GM18870 (cell line): ENCODE measurements at regions not wholly inside any gene's neighbourhood (a gene's known extent, or its start where the extent isn't known, plus 50 kb on each side); places are given as distances from the start of the nearest gene placed in this dataset.
A peak's percentile ranks its signal among the peaks of the same experiment; 100 is the strongest.

Experiments
- ATAC-seq: cut with Tn5 transposase; IDR thresholded peaks from one replicate; pipeline ENCODE4 v1.9.1; 2021; ENCODE audit warnings: moderate library complexity; ENCODE audit not compliant: unreplicated experiment

DNA sequence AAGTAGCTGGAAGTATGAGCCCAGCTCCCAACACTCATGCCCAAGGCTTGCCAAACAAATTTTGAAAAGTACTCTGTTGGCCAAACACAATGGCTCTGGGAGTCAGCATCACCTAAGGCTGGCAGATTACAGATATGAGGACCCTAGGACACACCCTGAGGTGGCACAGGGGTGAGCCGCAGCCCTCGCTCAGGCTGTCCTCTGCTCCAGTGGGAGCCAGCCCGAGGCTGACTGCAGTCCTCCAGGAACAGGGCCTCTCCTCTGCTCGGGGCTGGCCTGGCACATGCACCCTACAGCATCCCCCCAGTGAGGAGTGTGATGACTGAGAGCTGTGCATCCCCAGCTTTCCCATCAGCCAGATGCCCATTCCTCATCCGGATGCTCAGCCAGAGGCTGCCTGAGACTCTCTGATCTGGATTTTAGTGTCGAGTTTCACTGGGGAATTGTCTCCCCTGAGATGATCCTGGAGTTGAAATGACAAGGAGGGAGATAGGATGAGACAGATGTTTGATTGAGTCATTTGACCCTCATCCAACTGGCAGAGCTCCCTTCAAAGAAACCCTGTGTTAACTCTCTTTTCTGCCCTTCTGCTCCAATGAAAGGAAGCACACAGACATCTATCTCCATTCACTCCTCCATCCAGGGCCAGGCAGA is 269.3 kb upstream of the NCKAP5 start:
- no peak for ATAC-seq

DNA sequence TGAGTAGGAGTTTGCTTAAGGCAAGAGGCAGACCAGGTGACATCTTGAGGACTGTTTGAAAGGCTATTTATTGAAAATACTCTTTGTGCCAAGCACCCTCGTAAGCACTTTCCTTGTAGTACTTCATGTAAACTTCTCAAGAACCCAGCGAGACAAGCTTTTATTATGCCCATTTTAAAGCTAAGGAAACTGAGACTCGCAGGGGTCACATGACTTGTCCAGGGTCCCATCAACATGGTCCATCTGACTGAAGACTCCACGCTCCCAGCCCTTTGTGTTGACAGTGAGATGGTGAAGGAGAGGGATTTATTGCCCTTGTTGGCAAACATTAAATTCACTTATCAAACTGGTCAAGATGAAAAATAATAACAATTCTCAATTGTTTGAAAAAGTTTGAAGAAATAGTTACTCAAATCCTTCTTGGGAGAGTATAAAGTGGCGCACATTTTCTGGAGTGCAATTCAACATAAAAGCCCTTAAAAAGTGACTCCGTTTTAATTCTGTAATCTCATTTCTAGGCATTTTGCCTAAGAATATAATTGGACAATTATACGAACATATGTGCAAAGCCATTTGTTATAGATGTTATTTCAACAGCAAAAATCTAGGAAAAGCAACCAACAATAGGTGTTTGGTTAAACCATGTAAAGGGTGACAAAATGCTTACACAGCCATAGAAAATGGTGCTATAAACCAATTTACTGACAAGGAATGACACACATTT is 270.5 kb upstream of the NCKAP5 start:
- no peak for ATAC-seq

- no peak for ATAC-seq
Measured at GRCh38 chr2:133839677-133840076, 271.4 kb upstream of the NCKAP5 start.

- no peak for ATAC-seq
Measured at GRCh38 chr2:133840761-133841160, 272.5 kb upstream of the NCKAP5 start.

DNA sequence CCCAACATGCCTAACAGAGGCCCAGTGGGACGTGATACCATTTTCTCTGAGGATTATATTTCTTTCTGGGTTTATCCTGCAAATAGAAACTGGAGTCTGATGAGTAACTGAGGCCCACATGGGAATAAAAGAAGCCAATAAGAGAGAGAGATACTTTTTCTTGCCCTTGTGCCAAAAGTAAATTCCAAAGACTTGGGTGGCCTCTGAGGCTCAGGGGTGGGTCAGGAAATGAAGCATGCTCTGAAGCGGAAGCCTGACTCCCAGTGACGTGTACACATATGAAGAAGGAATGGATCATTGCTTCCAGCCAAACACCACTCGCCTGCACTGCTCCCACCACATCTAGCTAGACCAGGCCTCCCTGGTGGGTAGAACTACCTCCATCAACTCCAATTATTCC is 273.6 kb upstream of the NCKAP5 start:
- ATAC-seq, result no peak

DNA sequence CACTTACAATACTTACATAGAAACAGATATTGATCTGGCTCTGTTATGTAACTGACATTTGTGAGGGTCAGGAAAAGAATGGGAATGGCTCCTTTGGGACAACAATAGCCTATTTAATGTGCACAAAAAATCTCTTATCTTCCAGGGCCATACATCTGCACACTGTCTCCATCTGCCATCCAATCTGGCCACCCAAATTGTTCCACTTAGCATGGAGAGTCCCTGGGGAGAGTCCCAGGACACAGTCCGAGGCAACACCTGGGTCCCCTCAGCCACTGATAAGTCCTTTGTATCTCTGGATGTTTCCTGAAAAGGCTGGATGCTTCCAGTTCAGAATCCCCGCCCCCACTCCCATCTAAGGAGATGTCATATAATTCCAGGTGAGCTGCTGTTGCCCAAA is 274.2 kb upstream of the NCKAP5 start:
- no peak for ATAC-seq

- no peak for ATAC-seq
Measured at GRCh38 chr2:133843091-133843490, 274.8 kb upstream of the NCKAP5 start.

GRCh38 chr2:133843551-133843950 is 275.3 kb upstream of the NCKAP5 start:
- ATAC-seq, result no peak

DNA sequence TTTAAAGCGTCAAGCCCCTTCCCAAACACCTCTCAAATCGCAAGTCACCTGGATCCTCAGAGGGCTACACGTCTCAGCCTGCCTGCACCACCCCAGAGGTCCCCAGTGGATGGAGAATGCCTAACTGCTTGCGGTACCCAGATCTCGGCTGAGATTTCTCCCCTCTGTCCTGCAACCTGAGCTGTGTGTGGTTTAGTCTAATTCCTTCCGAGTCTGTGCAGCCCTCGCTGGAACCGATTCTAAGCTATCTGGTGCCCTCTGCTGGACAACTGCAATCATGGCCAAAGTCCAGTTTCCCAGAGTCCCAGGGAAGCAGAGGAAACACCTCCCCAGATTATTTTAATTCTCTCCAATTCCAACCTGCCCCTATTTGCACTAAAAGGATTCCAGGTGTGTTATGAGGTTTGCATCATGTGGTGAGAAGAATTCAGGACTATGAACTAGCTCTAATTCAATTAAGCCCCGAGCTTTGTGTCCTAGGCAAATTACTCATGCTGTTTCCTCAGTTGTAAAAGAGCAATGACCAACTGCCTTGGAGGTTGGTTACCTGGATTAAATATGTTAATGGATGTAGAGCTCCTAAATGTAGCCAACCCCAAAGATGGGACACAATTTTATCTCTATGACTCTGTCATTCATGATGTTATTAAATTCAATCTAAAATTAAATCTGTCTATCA is 276.1 kb upstream of the NCKAP5 start:
- peak; percentile 75 for ATAC-seq

DNA sequence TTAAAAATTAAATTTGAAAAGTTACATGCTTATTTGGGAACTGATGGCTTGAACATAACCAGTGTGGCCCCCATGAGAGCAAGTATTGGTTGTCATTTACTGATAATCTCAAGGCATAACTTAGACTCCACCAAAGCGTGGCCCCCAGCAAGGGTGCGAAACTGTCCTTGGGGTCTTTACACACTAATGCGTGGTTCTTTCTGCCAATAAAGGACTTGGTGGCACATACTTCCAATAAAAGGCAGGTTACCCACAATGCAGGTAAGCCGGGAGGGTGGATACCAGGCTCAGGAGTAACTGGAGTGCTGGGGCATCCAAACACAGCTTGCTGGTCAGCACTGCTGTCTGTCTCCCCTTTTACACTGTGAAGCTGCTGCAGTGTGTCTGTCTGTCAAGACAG is 278.2 kb upstream of the NCKAP5 start:
- ATAC-seq, result no peak

GRCh38 chr2:133847591-133847990 is 279.3 kb upstream of the NCKAP5 start:
- no peak for ATAC-seq

DNA sequence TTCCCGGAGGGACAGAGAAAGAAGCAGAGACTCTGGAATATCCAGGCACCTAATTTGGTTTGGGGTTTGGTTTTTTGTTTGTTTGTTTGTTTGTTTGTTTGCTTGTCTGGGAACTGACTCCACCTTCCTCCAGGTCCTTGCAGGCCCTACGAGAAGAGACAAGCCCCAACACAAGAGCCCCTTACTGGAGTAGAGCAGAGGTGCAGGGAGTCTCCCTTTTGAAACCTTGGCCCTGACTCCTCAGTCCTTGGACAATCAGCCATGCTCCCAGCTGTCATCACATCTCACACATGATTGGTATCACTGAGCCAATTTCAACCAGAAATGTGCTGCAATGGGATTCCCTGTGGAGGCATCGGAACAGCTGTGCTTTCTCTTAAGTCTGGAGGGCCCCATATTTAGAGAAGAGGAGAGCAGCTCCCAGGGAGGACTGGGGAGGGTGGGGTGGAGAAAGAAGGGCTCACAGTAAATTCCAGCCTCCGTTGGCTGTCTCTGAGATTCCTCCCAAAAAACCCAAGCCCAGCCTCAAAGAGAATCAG is 279.9 kb upstream of the NCKAP5 start:
- no peak for ATAC-seq

DNA sequence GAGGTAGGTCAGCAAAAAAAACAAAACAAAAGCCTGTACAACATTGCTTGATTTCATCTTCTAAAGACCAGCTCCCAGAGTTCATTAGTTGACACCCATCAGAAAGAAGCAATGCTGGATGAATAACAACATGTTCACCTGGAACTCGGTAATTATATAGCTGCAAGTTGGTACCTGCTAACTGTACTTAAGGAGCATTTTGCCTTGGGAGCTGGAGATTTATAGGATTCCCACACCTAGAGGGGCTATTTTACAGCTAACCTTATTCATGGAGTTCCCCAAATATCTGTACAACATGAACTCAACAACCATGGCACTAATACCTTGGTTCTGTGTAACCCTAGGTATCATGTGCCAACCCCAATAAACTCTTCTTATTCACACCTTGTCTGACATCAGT is 281.1 kb upstream of the NCKAP5 start:
- ATAC-seq, result no peak

- no peak for ATAC-seq
Measured at GRCh38 chr2:133854603-133855200, 286.4 kb upstream of the NCKAP5 start.

DNA sequence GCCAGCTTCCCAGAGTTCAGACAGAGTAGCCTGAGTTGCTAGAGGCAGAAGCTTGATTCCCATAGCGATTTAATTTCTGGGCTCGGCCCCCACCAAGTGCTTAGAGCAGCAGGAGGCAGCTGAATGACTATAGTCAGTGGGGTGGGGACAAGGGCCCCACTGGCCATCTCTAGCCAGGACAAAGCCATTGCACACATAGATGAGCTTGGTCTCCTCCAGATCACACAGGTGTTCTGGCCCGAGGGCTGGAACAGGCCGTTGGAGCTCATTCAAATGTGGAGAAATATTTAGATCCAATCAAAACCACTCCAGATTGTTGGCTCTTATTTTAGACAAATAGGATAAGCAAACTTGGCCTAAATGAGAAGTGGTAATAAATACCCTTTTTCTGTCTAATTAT is 287.3 kb upstream of the NCKAP5 start:
- no peak for ATAC-seq

GRCh38 chr2:133856678-133857077 is 288.4 kb upstream of the NCKAP5 start:
- ATAC-seq, result no peak

GRCh38 chr2:133859578-133859977 is 291.3 kb upstream of the NCKAP5 start:
- ATAC-seq, result no peak

DNA sequence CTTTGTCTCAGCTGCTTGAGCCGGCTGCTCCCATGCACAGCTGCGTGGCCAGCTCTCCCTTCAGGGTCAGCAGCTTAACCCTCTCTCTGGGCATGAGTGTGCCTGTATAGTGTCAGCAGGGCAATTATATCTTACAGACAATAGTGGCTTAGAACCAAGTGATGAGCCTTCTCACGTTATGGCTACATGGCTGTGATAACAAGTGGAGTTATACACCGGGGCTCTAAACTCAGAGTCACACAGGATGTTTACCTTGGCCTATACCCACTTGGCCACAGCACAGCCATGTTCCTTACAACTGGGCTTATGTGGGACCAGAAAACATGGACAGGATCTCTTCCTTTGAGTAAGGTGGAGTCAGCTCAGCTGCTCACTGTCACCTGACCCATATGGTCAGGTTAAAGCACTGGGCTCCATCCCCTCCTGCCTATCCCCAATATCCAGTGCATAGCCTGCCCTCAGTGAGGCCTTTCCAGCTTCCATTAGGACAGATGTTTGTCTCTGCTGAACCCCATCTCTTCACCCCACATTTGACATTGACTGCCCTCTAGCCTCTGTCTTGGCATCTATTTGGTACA is 294.2 kb upstream of the NCKAP5 start:
- ATAC-seq, result no peak

- ATAC-seq, result no peak
Measured at GRCh38 chr2:133863106-133863800, 295.0 kb upstream of the NCKAP5 start.

DNA sequence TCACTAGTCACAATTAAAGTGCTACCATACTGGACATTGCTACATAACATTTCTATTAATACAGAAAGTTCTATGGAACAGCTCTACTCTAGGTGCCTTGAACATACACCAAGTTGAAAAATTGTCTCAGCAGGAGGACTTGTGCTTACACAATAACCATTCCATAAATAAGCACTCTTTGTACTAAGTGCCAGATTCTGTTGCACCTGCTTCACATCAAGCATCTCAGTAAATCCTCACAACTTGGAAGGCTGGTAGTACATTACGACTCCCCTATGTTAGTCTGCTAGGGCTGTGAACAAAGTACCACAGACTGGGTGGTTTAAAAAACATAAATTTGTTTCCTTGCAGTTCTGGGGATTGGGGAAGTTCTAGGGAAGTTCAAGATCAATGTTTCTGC is 296.9 kb upstream of the NCKAP5 start:
- no peak for ATAC-seq

- ATAC-seq, result no peak
Measured at GRCh38 chr2:133867166-133867565, 298.9 kb upstream of the NCKAP5 start.
